OCI-LY1 (cell line): ENCODE measurements at regions not wholly inside any gene's neighbourhood (a gene's known extent, or its start where the extent isn't known, plus 50 kb on each side); places are given as distances from the start of the nearest gene placed in this dataset.
"Not testable (repeated sequence)": the region's sequence is repeated elsewhere in the genome, so short reads cannot be mapped to it uniquely, and the experiment has no call there.

Source experiments
- H2AFZ ChIP-seq: fragments of 200-600 bp; sonication (generic), shearing (Covaris generic); 2 replicates; pipeline ENCODE4 v1.6.0; 2014; ENCODE audit warnings: antibody characterized with exemption, mild to moderate bottlenecking, low read length
- H3F3A ChIP-seq: fragments of 200-600 bp; sonication (generic), shearing (Covaris generic); 2 replicates; pipeline ENCODE4 v1.6.0; 2014; ENCODE audit warnings: mild to moderate bottlenecking, antibody characterized with exemption, low read length, moderate library complexity; ENCODE audit not compliant: insufficient read depth
- H3K27ac ChIP-seq: fragments of 200-600 bp; sonication (generic); 2 replicates; pipeline ENCODE4 v1.5.1; 2014; ENCODE audit warnings: low read length, mixed run types, mild to moderate bottlenecking, low read depth; ENCODE audit not compliant: poor library complexity, severe bottlenecking
- H3K27me3 ChIP-seq: fragments of 200-600 bp; sonication (generic); 2 replicates; pipeline ENCODE4 v1.6.0; 2014; ENCODE audit warnings: antibody characterized with exemption, mild to moderate bottlenecking, low read length, moderate library complexity; ENCODE audit not compliant: insufficient read depth
- H3K36me3 ChIP-seq: fragments of 200-600 bp; sonication (generic); 2 replicates; pipeline ENCODE4 v1.6.1; 2014; ENCODE audit warnings: mild to moderate bottlenecking, antibody characterized with exemption, low read length, moderate library complexity, mixed read lengths; ENCODE audit not compliant: insufficient read depth
- H3K4me1 ChIP-seq: fragments of 200-600 bp; sonication (generic); 2 replicates; pipeline ENCODE4 v1.5.1; 2014; ENCODE audit warnings: mild to moderate bottlenecking, low read length, moderate library complexity; ENCODE audit not compliant: insufficient read depth, severe bottlenecking
- H3K4me2 ChIP-seq: fragments of 200-600 bp; sonication (generic), shearing (Covaris generic); 2 replicates; pipeline ENCODE4 v1.6.1; 2014; ENCODE audit warnings: low read length
- H3K4me3 ChIP-seq: fragments of 200-600 bp; sonication (generic); 2 replicates; pipeline ENCODE4 v1.5.1; 2014; ENCODE audit warnings: low read length, low read depth, mild to moderate bottlenecking, mixed read lengths; ENCODE audit not compliant: poor library complexity, severe bottlenecking
- H3K79me2 ChIP-seq: fragments of 200-600 bp; shearing (Covaris generic); 2 replicates; pipeline ENCODE4 v1.6.1; 2016; ENCODE audit warnings: mixed run types, low read length, mixed read lengths; ENCODE audit not compliant: insufficient read depth
- H3K9ac ChIP-seq: fragments of 200-600 bp; sonication (generic), shearing (Covaris generic); 2 replicates; pipeline ENCODE4 v1.6.1; 2014; ENCODE audit warnings: mild to moderate bottlenecking, low read length, mixed read lengths
- H3K9me2 ChIP-seq: fragments of 200-600 bp; sonication (generic), shearing (Covaris generic); 2 replicates; pipeline ENCODE4 v1.6.1; 2014; ENCODE audit warnings: low read depth, mild to moderate bottlenecking, low read length, mixed read lengths
- H3K9me3 ChIP-seq: fragments of 200-600 bp; shearing (Covaris generic); 2 replicates; pipeline ENCODE4 v1.6.1; 2014; ENCODE audit warnings: low read length, mixed read lengths
- H4K20me1 ChIP-seq: fragments of 200-600 bp; sonication (generic), shearing (Covaris generic); 2 replicates; pipeline ENCODE4 v1.6.0; 2016; ENCODE audit warnings: mild to moderate bottlenecking, low read length; ENCODE audit not compliant: insufficient read depth
- EZH2 ChIP-seq: fragments of 200-600 bp; sonication (generic), shearing (Covaris generic); IDR thresholded peaks from 2 replicates; pipeline ENCODE4 v1.8.0; 2017; ENCODE audit warnings: borderline replicate concordance, mixed run types, mild to moderate bottlenecking, antibody characterized with exemption, low read length, moderate library complexity, mixed read lengths
- TF ChIP-seq, protein P1 (sequence below): fragments of 200-600 bp; sonication (generic), shearing (Covaris generic); IDR thresholded peaks from 2 replicates; pipeline ENCODE4 v1.5.1; 2017; ENCODE audit warnings: mild to moderate bottlenecking, antibody characterized with exemption, low read length, moderate library complexity, mixed read lengths

DNA sequence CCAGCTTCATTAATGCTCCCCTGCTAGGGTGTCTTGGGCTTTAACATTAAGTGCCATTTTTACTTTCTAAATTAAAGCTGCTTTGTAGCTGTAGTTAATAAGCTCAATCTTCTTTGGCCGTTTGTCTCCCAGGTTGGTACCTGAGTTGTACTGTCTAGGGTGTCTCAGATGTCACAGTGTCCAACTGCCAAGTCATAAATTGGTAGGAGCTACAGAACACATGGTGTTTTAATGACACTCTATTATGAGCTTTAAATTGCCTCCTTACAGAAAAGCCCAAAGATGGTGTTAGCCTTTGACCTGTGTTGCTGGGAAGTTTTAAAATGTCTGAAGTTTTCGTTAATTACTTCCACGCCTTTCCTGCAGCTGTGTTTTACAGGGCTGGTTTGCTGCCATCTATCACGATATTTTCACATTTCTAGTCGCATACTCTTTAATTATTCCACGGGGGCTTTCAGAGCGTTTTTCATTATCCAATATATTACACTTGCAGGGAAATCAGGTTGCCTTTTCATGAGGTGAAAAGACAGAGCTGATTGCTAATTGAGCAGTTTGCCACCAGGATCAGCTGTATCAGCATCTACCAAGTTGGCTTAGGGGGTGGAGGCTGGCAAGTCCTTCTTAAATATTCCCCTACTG lies 247.8 kb upstream of the PLPP4 start:
- Histone ChIP-seq H3K79me2 (no peaks in the 10 kb centered on the region), H3K9me2 (no peaks in the 10 kb centered on the region), H3K9me3 (no peaks in the 10 kb centered on the region), H3K27ac (no peak overlapping the region), H3K4me1 (no peaks in the 10 kb centered on the region), H3K9ac (no peak overlapping the region), H3F3A (no peaks in the 10 kb centered on the region), H3K27me3 (no peaks in the 10 kb centered on the region), H2AFZ (no peak overlapping the region), H3K36me3 (no peaks in the 10 kb centered on the region), H3K4me2 (no peak overlapping the region), H3K4me3 (no peak overlapping the region), H4K20me1 (no peaks in the 10 kb centered on the region)
- TF ChIP-seq, protein P1, sequence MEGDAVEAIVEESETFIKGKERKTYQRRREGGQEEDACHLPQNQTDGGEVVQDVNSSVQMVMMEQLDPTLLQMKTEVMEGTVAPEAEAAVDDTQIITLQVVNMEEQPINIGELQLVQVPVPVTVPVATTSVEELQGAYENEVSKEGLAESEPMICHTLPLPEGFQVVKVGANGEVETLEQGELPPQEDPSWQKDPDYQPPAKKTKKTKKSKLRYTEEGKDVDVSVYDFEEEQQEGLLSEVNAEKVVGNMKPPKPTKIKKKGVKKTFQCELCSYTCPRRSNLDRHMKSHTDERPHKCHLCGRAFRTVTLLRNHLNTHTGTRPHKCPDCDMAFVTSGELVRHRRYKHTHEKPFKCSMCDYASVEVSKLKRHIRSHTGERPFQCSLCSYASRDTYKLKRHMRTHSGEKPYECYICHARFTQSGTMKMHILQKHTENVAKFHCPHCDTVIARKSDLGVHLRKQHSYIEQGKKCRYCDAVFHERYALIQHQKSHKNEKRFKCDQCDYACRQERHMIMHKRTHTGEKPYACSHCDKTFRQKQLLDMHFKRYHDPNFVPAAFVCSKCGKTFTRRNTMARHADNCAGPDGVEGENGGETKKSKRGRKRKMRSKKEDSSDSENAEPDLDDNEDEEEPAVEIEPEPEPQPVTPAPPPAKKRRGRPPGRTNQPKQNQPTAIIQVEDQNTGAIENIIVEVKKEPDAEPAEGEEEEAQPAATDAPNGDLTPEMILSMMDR: no peak
- TF ChIP-seq EZH2: no peak

DNA sequence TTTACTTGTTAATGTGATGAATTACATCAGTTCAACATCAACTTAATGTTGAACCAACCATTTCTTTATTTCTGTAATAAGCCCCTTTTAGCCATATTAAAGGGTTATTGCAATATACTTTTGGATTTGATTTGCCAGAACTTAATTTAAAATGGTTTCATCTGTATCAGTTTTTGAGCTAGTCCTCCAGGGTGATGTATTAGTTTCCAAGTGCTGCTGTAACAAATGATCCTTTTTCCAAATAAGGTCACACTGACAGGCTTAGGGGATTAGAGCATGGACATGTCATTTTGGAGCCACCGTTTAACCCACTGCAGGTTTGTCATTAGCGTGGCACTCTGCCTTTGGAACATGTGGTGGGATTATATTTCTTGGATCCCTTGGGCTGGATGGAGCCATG lies 244.8 kb upstream of the PLPP4 start:
- Histone ChIP-seq H2AFZ (no peak overlapping the region), H3K9me2 (no peaks in the 10 kb centered on the region), H3F3A (no peaks in the 10 kb centered on the region), H3K4me1 (no peaks in the 10 kb centered on the region), H3K4me3 (no peak overlapping the region), H3K9ac (no peak overlapping the region), H3K27me3 (no peaks in the 10 kb centered on the region), H3K27ac (no peak overlapping the region), H4K20me1 (no peaks in the 10 kb centered on the region), H3K36me3 (no peaks in the 10 kb centered on the region), H3K9me3 (no peaks in the 10 kb centered on the region), H3K4me2 (no peak overlapping the region), H3K79me2 (no peaks in the 10 kb centered on the region)
- TF ChIP-seq, protein P1: no peak
- TF ChIP-seq EZH2: no peak

DNA sequence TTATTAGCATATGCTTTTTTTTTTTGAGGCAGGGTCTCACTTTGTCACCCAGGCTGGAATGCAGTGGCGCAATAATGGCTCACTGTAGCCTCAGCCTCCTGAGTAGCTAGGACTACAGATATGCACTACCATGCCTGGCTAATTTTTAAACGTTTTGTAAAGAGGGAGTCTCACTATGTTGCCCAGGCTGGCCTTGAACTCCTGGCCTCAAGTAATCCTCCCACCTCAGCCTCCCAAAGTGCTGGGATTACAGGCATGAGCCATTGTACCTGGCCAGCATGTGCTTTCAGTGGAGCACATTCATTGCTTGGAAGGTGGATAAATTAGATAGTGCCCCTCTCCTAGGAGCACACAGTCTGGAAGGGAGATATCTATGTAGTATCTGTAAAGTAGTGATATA lies 243.7 kb upstream of the PLPP4 start:
- H3K9me2 ChIP-seq, H3K79me2 ChIP-seq, H3K27me3 ChIP-seq, H2AFZ ChIP-seq, H3K4me2 ChIP-seq, H3K4me1 ChIP-seq, H3K9ac ChIP-seq, H3K9me3 ChIP-seq, H3K4me3 ChIP-seq, H3K27ac ChIP-seq, H3F3A ChIP-seq, H3K36me3 ChIP-seq, H4K20me1 ChIP-seq: not testable (repeated sequence)

DNA sequence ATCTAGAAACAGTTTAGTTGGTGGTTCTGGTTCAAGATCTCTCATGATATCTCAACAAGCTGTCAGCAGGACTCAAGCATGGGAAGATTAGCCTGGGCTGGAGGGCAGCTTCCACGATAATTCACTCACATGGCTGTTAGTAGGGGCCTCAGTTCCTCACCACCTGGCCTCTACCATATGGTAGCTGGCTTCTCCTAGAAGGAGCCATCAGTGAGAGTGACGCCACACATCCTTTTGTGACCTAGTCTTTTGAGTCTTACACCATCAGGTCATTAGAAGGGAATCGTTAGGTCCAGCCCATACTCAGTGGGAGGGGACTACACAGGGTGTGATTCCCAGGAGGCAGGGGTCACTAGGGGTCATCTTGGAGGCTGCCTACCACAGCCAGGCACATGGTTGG lies 239.3 kb upstream of the PLPP4 start:
- Histone ChIP-seq H3K27ac (no peak overlapping the region), H3K36me3 (no peaks in the 10 kb centered on the region), H4K20me1 (no peaks in the 10 kb centered on the region), H3K4me1 (no peaks in the 10 kb centered on the region), H3K79me2 (no peaks in the 10 kb centered on the region), H3K9me2 (no peaks in the 10 kb centered on the region), H3K27me3 (no peaks in the 10 kb centered on the region), H3K4me3 (no peak overlapping the region), H3K4me2 (no peak overlapping the region), H3F3A (no peaks in the 10 kb centered on the region), H3K9ac (no peak overlapping the region), H2AFZ (no peak overlapping the region), H3K9me3 (no peaks in the 10 kb centered on the region)
- TF ChIP-seq EZH2: no peak
- TF ChIP-seq, protein P1: no peak
